GM23338 (cell line): ENCODE measurements at regions not wholly inside any gene's neighbourhood (a gene's known extent, or its start where the extent isn't known, plus 50 kb on each side); places are given as distances from the start of the nearest gene placed in this dataset.

Experiments
- CREB1 ChIP-seq: fragments of 250-450 bp; sonication (Bioruptor Pico); IDR thresholded peaks from 2 replicates; pipeline ENCODE4 v1.5.0; 2020; ENCODE audit warnings: low read depth, mild to moderate bottlenecking, moderate library complexity
- EZH2 ChIP-seq: fragments of 200-600 bp; sonication (generic); IDR thresholded peaks from one replicate; pipeline ENCODE4 v1.8.0; 2017; ENCODE audit warnings: antibody characterized with exemption, mild to moderate bottlenecking, low read depth; ENCODE audit not compliant: unreplicated experiment
- EZH2phosphoT487 ChIP-seq: fragments of 200-600 bp; sonication (generic); IDR thresholded peaks from one replicate; pipeline ENCODE4 v1.8.1; 2018; ENCODE audit warnings: antibody characterized with exemption; ENCODE audit not compliant: unreplicated experiment
- NANOG ChIP-seq: IDR thresholded peaks from 2 replicates; pipeline ENCODE4 v1.6.1; 2016; ENCODE audit warnings: antibody characterized with exemption, borderline replicate concordance
- POLR2AphosphoS5 ChIP-seq: IDR thresholded peaks from 2 replicates; pipeline ENCODE4 v1.6.1; 2016; ENCODE audit warnings: antibody characterized with exemption, low read depth
- ZNF462 ChIP-seq: fragments of 250-450 bp; sonication (Bioruptor Pico); IDR thresholded peaks from 2 replicates; pipeline ENCODE4 v1.5.0; 2020; ENCODE audit warnings: mild to moderate bottlenecking, moderate library complexity
- TF ChIP-seq, protein P1 (sequence below), 2 experiments: fragments of 200-600 bp in 1 of 2; sonication (generic) in 1 of 2; conservative IDR thresholded peaks; 2 replicates each; pipeline versions ENCODE4 v1.5.1 to v1.6.1; 2016 to 2017; ENCODE audit warnings: antibody characterized with exemption in 2 of 2, low read depth in 2 of 2, mild to moderate bottlenecking in 2 of 2, moderate library complexity in 1 of 2
- TF ChIP-seq, protein P2 (sequence below): IDR thresholded peaks from one replicate; pipeline ENCODE4 v1.6.1; 2018; ENCODE audit warnings: antibody characterized with exemption; ENCODE audit not compliant: unreplicated experiment
- TF ChIP-seq, protein P3 (sequence below): IDR thresholded peaks from 2 replicates; pipeline ENCODE4 v1.6.1; 2016; ENCODE audit warnings: antibody characterized with exemption

DNA sequence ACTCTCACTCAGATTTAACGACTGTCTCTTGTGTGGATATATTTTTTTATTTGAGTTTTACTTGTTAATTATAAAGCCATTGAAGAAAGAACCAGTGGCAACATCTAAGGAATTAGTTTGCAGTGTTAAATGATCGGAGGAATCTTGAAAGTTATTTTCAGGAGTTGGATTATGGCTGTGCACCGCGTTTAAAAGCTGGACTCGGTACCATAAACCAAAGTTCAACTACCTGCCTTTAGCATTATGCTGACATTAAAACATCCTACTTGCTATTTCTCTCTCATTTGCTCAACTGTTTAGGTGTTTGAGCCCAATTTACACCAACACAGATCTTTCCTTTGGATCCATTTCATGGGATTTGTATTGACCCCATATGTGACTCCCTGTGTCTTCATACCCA, 289.4 kb upstream of the SASH1 start:
- TF ChIP-seq EZH2 (no peak), POLR2AphosphoS5 (no peak), EZH2phosphoT487 (no peak), ZNF462 (no peak), CREB1 (CRISPR knock-in tag) (no peak), NANOG (no peak)
- TF ChIP-seq, protein P1, sequence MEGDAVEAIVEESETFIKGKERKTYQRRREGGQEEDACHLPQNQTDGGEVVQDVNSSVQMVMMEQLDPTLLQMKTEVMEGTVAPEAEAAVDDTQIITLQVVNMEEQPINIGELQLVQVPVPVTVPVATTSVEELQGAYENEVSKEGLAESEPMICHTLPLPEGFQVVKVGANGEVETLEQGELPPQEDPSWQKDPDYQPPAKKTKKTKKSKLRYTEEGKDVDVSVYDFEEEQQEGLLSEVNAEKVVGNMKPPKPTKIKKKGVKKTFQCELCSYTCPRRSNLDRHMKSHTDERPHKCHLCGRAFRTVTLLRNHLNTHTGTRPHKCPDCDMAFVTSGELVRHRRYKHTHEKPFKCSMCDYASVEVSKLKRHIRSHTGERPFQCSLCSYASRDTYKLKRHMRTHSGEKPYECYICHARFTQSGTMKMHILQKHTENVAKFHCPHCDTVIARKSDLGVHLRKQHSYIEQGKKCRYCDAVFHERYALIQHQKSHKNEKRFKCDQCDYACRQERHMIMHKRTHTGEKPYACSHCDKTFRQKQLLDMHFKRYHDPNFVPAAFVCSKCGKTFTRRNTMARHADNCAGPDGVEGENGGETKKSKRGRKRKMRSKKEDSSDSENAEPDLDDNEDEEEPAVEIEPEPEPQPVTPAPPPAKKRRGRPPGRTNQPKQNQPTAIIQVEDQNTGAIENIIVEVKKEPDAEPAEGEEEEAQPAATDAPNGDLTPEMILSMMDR (conservative IDR thresholded peaks at IDR 0.05; ENCODE audit: low read depth in 2 of 2), result no peak
- TF ChIP-seq, protein P2, sequence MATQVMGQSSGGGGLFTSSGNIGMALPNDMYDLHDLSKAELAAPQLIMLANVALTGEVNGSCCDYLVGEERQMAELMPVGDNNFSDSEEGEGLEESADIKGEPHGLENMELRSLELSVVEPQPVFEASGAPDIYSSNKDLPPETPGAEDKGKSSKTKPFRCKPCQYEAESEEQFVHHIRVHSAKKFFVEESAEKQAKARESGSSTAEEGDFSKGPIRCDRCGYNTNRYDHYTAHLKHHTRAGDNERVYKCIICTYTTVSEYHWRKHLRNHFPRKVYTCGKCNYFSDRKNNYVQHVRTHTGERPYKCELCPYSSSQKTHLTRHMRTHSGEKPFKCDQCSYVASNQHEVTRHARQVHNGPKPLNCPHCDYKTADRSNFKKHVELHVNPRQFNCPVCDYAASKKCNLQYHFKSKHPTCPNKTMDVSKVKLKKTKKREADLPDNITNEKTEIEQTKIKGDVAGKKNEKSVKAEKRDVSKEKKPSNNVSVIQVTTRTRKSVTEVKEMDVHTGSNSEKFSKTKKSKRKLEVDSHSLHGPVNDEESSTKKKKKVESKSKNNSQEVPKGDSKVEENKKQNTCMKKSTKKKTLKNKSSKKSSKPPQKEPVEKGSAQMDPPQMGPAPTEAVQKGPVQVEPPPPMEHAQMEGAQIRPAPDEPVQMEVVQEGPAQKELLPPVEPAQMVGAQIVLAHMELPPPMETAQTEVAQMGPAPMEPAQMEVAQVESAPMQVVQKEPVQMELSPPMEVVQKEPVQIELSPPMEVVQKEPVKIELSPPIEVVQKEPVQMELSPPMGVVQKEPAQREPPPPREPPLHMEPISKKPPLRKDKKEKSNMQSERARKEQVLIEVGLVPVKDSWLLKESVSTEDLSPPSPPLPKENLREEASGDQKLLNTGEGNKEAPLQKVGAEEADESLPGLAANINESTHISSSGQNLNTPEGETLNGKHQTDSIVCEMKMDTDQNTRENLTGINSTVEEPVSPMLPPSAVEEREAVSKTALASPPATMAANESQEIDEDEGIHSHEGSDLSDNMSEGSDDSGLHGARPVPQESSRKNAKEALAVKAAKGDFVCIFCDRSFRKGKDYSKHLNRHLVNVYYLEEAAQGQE, result no peak
- TF ChIP-seq, protein P3, sequence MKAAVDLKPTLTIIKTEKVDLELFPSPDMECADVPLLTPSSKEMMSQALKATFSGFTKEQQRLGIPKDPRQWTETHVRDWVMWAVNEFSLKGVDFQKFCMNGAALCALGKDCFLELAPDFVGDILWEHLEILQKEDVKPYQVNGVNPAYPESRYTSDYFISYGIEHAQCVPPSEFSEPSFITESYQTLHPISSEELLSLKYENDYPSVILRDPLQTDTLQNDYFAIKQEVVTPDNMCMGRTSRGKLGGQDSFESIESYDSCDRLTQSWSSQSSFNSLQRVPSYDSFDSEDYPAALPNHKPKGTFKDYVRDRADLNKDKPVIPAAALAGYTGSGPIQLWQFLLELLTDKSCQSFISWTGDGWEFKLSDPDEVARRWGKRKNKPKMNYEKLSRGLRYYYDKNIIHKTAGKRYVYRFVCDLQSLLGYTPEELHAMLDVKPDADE, result no peak
